ENCODE measurements at regions not wholly inside any gene's neighbourhood (a gene's known extent, or its start where the extent isn't known, plus 50 kb on each side); places are given as distances from the start of the nearest gene placed in this dataset.
"Not testable (repeated sequence)": the region's sequence is repeated elsewhere in the genome, so short reads cannot be mapped to it uniquely, and the experiment has no call there.

GRCh38 chr1:229161740-229162139, 109.2 kb upstream of the RAB4A start:
- Histone ChIP-seq H3K4me3 (no peak overlapping the region), H3K27ac (no peak overlapping the region)

DNA sequence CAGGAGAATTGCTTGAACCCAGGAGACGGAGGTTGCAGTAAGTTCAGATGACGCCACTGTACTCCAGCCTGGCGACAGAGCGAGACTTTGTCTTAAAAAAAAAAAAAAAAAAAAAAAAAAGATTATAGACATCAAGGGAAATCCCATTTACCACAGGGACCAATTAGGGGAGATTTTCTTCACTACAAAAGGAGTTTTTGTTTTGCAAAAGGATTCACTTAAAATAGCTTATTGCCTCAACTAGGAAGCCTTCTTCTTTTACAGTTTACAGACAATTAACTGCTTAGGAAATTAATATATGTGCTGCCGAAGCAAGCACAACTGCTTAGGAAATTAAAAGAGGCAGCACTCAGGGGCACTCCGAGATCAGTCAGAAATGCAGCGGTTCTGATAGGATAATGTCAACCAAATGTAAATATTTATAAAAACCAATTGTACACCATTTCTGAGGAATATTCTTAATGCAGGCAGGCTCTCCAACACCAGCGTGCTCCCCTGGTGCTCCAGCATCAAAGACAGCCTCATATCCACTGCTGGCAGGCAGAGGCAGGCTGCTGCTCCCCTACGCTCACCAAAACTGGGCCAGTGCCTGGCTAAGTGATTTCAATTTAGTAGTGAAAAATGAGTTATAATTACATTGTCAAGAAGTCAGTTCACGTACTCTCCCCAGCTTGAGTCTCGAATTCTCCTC, 107.9 kb upstream of the RAB4A start:
- Histone ChIP-seq H3K4me3 (no peak overlapping the region), H3K27ac (no peak overlapping the region)

DNA sequence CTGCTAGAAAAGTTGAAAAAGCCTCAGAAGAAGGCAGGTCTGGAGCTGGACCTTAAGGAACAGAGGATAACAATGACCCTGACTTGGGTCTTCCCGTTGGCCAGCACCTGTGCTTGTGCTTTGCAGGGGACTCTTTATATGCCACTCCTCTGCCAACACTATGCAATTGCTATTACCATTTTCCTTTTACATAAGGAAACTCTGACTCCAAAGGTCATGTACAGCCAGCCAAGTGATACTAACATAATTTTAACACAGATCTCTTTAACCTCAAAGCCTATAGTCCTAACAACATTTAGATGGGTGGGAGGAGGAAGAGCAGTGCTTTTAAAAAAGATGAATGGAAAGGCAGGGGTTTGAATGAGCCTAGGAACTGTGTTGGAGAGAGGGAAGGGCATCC, 106.6 kb upstream of the RAB4A start:
- Histone ChIP-seq H3K27ac (no peak overlapping the region), H3K4me3 (no peak overlapping the region)

- no peak overlapping the region for H3K27ac ChIP-seq
- no peak overlapping the region for H3K4me3 ChIP-seq
These were observed 105.8 kb upstream of the RAB4A start for GRCh38 chr1:229164836-229165735.

GRCh38 chr1:229167318-229167717, 103.6 kb upstream of the RAB4A start:
- H3K4me3 ChIP-seq, result no peak overlapping the region
- no peak overlapping the region for H3K27ac ChIP-seq

DNA sequence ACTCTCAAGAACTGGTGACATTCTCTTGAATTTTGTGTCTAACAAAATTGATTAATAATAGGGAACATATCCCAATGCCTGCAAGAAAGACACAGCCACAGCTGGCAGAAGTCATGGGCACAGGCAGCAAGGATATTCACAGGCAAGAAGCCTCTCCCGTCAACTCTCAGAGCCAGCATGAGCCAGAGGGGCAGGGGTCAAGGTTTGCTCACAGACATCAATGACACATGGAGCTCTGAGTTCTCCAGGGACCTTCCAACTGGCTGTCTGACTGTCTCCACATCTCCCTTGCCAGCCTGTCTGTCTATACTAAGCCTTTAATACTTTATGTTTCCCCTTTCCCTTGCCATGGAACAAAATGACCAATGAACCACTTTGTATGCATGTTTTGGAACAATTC, 101.5 kb upstream of the RAB4A start:
- H3K27ac ChIP-seq, result no peak overlapping the region
- H3K4me3 ChIP-seq, result no peak overlapping the region

DNA sequence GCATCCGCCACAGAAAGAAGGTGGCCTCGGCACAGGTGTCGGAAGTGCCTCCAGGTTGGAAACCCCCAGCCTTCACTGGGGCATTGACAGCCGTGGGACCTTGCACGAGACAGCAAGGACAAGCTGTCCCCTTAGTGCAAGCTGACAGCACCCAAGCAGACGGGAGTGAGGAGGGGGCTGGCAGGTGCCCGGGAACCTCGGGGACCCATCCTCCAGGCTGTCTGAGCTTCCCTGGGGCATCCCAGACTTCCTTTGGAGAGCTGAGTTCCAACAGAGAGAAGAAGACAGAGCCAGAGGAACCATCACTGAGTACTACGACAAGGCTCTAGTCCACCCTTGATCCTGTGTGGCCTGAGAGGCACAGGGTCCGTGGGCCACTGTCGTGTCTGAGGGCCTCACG, 100.6 kb upstream of the RAB4A start:
- Histone ChIP-seq H3K27ac (no peak overlapping the region), H3K4me3 (no peak overlapping the region)

DNA sequence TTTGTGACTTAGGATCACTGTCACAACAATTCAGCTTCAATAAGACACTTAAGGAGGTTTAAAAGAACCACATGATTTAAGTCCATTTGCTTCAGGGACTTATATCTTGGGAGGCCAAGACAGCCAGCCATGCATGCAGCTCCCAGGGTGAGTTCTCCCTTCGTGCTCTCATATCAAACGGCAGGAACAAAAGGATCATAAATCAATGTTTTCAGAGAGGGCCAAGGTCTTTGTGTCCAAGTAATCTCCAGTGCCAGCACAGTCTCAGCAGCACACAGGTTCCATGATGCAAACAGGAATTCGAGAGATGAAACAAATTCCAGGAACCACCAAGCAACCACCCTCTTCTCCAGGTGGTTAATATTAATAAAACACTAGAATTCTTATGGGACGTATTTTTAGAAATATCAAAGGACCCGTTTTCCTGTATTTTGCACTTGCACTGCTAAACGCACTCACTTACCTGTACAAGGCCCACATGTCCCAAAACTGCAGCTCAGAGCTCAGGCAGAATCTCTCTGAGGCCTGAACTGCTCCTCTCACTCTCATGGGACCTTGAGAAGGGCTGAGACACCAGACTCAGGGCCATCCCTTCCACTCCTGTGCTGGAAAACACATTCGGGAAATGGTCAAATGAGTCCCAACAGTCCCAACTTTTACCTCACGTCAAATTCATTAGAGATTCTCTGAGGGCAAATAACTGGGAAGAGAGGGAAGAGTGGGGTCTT, 100.0 kb upstream of the RAB4A start:
- H3K4me3 ChIP-seq, result no peak overlapping the region

GRCh38 chr1:229171934-229172333, 99.0 kb upstream of the RAB4A start:
- H3K27ac ChIP-seq, result no peak overlapping the region

More for the DNA sequence above, 100.0 kb upstream of the RAB4A start:
- no peak overlapping the region for H3K27ac ChIP-seq

DNA sequence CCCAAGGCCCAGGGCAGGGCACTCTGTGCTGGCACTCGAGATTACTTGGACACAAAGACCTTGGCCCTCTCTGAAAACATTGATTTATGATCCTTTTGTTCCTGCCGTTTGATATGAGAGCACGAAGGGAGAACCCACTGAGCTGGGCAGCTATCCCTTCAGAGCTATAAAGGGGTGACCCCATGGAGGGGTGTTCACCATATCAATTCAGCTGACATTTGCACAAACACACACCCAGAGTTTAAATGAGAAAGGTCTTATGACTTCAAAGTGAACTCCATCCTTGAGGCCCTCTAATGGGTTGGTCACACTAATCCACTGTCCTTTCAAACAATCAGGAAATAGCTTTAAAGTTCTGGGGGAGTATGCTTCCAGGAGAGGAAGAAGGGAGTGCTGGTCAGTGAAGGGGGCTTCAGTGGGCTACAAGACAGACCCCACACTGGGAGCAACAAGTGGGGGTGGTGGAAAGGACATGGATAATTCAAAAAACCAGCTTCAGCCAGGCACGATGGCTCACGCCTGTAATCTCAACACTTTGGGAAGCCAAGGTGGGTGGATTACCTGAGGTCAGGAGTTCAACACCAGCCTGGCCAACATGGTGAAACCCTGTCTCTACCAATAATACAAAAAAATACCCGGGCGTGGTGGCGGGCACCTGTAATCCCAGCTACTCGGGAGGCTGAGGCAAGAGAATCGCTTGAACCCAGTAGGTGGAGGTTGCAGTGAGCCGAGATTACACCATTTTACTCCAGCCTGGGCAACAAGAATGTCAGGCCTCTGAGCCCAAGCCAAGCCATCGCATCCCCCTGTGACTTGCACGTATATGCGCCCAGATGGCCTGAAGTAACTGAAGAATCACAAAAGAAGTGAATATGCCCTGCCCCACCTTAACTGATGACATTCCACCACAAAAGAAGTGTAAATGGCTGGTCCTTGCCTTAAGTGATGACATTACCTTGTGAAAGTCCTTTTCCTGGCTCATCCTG, 97.1 kb upstream of the RAB4A start:
- H3K27ac ChIP-seq, H3K4me3 ChIP-seq: not testable (repeated sequence)

More at GRCh38 chr1:229171934-229172333, 99.0 kb upstream of the RAB4A start:
- no peak overlapping the region for H3K4me3 ChIP-seq

- not testable (repeated sequence) for H3K27ac ChIP-seq
These were observed 95.6 kb upstream of the RAB4A start for GRCh38 chr1:229175297-229175696.

GRCh38 chr1:229176457-229176856, 94.5 kb upstream of the RAB4A start:
- H3K27ac ChIP-seq, H3K4me3 ChIP-seq: not testable (repeated sequence)

More at GRCh38 chr1:229175297-229175696, 95.6 kb upstream of the RAB4A start:
- H3K4me3 ChIP-seq, result not testable (repeated sequence)

- Histone ChIP-seq H3K4me3 (no peak overlapping the region), H3K27ac (no peak overlapping the region)
These were observed 90.8 kb upstream of the RAB4A start for GRCh38 chr1:229180161-229180560.

DNA sequence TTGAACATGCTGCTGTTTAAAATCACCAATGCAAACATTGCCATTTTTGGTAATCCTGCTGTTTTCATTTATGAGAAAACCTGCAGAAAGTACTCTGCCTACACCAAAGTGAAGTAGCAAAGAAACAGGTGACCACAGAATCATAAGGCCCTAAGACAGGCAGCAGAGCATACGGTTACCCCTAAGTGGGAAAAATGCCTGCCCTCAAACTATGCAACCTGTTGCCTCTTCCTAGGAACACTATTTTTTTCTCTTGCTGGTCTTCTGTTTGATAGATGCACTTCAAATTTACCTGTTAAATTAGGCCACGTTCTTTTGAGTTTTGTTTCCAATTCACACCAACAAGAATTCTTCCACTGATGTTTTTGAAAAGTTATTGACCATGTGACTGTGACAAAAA, 89.5 kb upstream of the RAB4A start:
- H3K27ac ChIP-seq, result no peak overlapping the region
- no peak overlapping the region for H3K4me3 ChIP-seq

DNA sequence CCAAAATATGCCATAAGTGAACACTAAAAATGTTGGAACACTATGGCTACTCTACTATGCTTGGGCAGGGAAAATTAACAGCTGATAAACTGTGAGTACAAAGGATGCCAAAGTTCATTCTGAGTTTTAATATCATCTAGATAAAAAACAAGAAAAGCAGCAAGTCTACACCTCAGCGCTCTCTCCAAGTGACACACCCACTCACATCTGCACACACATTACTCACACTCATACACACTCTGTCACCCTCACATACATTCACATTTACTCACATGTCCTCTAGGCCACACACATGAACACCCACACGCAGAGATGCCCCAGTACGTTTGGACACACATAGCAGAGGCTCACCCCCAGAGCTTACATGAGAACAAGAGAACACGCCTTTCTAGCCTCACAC, 87.3 kb upstream of the RAB4A start:
- no peak overlapping the region for H3K4me3 ChIP-seq
- no peak overlapping the region for H3K27ac ChIP-seq

- H3K4me3 ChIP-seq, result no peak overlapping the region
- H3K27ac ChIP-seq, result no peak overlapping the region
These were observed 86.8 kb upstream of the RAB4A start for GRCh38 chr1:229184066-229184465.

GRCh38 chr1:229185963-229186362, 84.9 kb upstream of the RAB4A start:
- no peak overlapping the region for H3K4me3 ChIP-seq
- H3K27ac ChIP-seq, result peak overlapping the region in 2 of 21 experiments; percentile 22 to 36

DNA sequence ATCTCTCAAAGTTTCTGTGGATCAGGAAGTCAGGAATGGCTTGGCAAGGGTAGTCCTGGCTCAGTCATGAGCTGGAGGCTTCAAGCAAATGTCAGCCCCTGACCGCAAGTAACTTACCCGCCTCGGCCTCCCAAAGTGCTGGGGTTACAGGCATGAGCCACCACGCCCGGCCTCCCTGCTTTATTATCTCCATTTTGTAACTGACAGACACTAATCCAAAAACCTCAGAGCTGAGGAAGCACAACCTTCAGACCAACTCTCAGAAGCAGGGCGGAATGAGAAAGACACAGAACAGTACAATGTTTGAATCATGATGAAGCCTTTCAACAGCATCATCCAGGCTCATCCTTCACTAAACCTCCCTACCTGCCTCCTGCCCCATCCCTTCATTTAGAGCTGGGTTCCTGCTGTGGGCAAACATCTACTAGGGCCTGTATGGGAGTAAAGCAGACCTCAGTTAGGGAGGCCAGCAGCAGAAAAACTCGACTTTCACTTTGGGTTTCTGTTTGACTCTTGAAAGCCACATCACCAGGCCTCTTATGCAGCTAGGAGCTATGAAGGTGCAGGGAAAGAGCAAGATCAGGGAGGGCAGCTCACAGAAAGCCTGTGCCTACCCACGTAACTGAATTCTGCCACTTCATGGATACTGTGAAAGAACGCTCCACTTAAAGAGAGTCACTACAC, 84.4 kb upstream of the RAB4A start:
- Histone ChIP-seq H3K27ac (peak overlapping the region in 3 of 21 experiments; percentile 22 to 36 (median 35)), H3K4me3 (no peak overlapping the region)
